DMS79 (cell line): ENCODE measurements at regions not wholly inside any gene's neighbourhood (a gene's known extent, or its start where the extent isn't known, plus 50 kb on each side); places are given as distances from the start of the nearest gene placed in this dataset.

Experiments used
- DNase-seq: peaks from one replicate; lab custom pipeline; 2025; lab: John Stamatoyannopoulos, UW

DNA sequence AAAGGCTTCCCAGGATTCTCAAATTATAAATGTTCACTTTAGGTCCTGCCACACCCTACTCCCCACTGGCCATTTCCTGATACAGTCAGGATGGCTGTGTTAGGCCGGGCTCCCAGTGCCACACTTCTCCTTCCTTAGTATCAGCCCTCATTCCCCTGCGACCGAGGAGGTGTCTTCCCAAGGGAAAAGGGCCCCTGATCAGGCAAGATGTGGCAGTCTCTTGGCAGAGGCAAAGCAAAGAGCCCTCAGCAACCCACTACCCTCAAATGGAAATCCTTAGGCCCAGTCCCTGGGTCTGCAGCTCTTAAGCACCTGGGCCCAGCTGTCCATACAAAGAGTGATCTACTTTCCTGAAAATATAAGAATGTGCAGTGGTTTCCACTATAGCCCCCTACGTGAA, 96.5 kb upstream of the VASH1 start:
- DNase-seq: no peak

DNA sequence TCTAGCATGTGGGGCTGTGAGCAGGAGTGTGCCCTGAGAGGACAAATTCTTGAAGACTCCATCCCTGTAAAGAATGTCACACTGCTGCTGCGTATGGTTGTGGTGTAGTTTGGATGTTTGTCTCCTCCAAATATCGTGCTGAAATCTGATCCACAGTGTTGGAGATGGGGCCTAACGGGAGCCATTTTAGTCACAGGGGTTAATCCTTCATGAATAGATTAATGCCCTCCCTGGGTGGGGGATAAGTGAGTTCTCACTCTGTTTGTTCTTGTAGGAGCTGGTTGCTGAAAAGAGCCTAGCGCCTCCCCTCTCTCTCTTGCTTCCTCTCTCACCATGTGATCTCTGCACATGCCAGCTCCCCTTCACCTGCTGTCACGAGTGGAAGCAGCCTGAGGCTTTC, 94.5 kb upstream of the VASH1 start:
- DNase-seq: no peak

DNA sequence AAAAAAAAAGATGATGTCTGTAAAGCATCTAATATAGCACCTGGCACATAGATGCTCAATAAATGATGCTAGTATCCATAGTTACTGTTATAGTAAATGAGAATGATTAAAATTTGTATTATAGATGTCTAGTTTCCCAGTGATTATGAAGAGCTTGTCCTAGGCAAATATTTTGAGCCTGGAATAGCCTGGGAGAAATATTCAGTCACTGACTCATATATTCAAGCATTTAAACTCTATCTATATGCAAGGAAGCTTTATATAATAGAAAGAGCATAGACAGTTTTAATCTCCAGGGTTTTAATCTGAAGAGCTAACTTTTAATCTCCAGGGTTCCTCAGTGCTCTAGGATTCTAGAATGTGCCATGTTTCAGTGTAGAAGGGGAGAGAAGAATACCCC, 91.5 kb upstream of the VASH1 start:
- no peak for DNase-seq

DNA sequence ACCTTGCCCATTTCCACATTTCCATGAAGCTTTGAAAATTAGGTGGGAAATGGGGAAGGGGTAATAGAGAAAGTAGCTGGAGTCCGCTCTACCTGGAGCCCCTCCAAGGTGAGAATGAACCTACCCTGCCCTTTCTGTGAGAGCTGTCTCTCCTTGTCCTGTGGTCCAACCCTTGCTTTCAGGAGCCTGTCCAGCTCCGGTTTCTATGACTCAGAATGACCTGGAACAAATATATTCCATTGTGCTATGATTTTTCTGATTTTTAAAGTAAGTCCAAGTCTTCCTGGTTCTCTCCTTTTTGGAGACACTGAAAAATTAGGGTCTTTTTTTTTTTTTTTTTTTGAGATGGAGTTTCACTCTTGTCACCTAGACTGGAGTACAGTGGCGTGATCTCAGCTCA, 89.1 kb upstream of the VASH1 start:
- no peak for DNase-seq

DNA sequence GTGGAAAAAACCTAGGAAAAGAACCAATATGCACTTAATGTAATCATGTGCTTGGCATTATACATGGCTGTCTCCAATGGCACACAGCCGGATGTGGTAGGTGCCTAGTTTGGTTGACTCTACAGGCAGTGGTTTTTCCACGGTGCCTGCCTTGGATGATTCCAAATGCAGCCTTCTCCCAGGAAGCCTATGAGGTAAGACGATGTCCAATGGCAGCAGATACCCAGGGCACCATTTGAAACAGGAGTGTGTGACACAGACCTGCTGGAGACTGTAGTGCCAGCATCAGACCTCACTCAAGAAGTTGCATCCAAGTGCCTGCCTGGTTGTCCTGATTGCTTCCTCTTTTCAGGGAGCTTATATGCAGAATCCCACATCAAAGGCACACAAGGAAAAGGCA, 88.0 kb upstream of the VASH1 start:
- DNase-seq: no peak

DNA sequence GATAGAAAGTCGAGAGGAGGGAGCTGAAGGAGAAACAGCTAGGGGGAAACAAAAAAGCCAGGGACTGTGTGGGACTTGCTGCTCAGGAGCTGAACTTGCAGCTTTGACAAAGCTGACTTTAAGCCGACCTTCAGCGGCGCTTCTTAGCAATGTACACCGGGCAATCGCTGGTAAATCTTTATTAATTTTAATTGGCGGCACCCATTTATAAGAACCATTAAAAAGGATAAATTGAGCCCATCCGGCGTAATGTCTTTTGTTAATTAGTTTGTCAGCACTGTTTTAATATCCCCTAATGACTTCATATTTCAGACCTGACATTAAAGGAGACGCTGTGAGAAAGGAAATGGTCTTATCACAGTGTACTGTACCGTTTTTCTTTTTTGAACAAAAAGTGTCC, 86.2 kb upstream of the VASH1 start:
- DNase-seq: no peak

DNA sequence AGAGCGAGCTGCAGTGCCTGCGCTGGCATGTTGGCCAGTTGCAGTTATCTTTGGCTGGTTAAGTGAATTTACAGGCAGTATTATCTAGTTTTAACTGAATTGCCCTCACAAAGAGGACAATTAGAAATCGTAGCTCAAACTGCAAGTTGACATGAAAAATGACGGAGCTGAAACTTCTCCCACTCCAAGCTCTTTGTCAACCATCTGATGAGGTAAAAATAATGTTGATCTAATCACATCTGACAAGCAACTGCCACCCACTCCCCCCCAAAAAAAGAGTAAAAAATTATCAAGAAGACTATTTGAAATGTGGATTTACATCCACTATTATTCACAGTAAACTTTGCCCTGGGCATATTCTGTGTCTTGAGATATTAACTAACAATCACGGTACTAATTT, 84.7 kb upstream of the VASH1 start:
- no peak for DNase-seq

DNA sequence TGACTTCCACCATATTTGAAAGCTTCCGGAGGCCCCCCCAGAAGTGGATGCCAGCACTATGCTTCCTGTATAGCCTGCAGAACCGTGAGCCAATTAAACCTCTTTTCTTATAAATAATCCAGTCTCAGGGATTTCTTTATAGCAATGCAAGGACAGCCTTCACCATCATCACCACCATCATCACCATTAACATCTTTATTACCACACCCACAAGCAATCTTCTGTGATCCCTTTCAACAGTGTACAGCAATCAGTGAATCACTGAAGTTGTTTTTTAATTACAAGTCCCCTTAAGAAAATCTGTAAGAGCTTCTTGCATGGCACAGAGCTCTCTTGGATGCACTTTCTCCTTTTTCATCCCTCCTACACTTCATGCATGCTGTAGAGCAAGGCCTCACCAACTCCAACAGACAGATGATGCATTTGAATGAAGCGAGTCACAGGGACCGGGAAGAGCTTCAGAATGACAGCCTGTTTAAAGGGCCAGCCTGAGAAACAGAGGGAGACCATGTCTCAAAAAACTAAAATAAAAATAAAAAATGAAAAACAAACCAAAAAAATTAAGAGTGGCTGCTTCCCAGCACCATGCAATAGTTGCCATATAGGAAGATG, 83.6 kb upstream of the VASH1 start:
- no peak for DNase-seq

DNA sequence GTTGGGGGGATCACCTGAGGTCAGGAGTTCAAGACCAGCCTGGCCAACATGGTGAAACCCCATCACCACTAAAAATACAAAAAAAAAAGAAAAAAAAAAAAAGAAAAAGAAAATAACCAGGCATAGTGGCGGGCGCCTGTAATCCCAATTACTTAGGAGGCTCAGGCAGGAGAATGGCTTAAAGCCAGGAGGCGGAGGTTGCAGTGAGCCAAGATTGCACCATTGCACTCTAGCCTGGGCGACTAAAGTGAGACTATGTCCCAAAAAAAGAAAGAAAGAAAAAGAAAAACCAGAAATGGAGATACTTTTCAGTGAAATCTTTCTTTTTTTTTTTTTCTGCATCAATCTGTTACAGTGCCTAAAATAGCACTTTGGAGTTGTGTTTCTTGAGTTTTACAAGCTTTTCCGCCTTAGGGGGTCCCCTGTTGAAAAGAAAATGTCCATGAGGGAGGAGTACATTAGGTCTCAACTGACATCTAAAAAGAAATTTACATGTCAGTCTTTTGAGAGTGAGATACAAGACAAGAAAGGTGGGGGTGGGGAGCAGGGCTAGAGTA, 82.9 kb upstream of the VASH1 start:
- DNase-seq: no peak

DNA sequence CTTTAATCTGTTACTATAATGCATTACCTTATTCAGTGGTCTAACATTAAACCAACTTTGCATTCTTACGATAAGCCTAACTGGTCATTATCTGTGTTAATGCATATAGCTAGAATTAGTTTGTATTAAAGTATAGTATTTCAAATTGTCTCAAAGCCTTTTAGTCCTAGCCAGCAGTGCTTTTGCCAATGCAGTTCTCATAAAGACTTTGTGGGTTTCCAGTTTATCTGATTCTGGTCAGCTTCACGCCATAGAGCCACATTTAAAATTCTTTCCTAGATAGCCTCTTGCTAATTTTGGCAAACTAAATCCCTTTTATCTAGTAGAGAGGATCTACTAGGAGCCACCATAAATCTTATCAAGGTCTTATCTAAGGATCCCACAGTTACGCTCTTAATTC, 78.9 kb upstream of the VASH1 start:
- no peak for DNase-seq

DNA sequence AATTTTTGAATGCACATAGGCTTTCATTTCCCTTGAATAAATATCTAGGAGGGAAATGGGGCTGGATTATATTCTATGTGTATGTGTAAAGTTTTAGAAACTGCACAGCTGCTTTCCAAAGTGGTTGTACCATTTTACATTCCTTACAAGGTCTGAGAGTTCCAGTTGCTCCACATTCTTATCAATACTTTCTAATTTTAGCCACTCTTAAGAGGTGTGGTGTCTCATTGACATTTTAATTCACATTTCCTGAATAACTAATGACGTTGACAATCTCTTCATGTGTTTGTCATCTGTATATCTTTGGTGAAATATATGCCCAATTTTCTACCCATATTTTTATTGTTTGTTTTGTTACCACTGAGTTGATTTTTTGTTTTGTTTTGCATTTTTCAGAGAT, 74.6 kb upstream of the VASH1 start:
- no peak for DNase-seq

DNA sequence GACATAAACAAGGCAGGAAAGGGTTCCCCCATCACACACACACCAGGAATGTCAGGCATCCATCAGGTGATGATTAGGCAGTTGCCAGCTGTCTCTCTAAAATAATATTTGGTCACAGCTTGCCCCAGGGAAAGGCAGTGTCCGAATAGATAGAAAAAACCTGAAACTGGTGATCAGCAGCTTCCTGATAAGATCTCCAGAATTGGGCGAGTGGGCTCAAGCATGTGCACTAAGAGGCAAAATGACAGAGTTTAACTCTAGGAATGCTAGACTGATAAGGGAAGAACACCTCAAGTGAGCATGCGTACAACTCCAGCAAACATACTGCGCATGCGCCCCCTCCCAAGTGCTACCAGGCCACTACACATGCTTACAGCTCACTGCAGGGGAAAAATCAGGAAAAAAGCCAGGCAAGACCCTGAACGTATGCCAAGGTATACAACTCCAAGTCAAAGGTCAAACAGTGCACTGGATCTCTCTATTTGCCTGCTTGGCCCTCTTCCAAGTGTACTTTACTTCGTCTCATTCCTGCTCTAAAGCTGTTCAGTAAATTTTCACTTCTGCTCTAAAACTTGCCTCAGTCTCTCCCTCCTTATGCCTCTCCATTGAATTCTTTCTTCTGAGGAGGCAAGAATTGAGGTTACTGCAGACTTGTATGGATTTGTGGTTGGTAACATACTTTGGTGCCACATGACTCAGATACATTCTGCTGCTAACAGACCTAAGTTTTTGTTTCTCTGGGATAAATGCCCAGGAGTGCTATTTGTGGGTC, 73.5 kb upstream of the VASH1 start:
- no peak for DNase-seq

DNA sequence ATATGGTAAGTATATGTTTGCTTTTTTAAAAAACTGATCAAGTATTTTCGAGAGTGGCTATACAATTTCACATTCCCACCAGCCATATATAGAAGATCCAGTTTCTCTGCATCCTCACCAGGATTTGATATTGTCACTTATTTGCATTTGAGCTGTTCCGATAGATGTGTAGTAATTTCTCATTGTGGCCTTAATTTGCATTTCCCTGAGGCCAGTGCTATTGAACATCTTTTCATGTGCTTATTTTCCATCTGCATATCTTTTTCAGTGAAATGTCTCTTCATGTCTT, 72.9 kb upstream of the VASH1 start:
- no peak for DNase-seq

DNA sequence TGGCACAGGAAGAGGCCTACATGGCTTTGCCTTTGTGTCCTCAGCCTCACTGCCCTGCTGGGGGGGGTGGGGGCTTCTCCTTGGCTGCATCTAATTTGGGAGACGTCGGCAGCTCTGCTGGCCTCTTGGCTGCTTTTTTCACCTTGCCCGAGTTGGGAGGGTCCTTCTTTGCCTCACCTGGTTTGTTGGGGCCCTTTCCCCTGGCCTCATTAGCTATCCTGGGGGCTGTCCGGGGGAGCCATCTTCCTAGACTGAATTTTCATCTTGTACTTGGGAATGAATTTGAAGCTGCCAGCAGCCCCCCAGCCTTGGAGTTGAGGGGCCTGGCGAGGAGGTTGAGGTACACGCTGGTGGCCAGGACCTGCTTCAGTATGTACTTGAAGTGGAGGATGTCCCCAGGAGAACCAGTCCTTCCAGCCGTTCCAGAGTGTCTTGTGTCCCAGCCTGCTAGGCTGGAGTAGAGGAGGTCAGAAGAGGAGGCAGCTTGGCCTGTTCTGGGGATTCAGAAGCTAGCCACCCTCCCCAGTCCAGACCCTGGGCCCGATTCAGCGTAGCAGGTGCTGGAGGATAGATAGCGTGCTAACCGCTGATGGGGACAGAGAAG, 70.7 kb upstream of the VASH1 start:
- DNase-seq: no peak

DNA sequence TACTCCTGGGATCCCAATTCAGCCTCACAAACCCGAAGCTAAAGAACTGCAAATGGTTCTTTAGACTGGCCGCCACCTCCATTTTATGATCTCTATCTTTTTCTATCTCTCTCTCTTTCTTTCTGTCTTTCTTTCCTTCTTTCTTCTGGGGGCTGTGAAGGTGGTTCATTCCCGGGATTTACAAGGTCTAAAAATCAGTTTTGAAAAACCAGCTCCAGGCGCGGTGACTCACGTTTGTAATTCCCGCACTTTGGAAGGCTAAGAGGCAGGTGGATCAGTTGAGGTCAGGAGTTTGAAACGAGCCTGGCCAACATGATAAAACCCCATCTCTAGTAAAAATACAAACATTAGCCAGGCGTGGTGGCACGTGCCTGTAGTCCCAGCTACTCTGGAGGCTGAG, 67.2 kb upstream of the VASH1 start:
- DNase-seq: no peak

DNA sequence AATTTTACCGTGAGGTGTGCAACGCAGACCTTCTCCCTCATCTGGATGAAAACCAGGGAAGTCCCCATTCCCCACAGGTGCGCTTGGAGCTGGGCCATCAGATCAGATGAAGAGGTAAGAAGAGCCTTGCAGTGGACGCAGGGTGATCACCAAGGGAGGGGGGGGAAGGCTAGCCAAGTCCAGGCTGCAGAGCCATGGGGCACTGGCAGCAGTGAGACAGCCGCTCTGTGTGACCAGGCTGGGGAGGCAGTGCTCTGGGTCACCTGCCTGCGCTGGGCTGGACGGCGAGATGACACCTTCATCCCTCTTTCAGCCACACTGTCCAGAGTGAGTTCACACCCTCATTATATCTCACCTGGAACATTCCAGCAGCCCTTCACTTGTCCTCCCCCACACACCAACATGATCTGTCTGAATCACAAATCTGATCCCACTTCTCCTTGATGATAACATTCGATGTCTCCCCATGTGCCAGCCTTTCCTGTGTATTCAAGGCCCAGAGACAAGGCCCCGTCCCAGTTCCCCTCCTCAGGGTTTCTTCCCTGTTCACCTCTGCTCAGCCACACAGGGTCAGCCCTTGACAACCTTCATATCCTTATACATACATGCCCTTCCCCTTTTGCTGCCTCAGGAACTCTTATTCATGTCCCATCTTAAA, 65.9 kb upstream of the VASH1 start:
- DNase-seq: no peak

DNA sequence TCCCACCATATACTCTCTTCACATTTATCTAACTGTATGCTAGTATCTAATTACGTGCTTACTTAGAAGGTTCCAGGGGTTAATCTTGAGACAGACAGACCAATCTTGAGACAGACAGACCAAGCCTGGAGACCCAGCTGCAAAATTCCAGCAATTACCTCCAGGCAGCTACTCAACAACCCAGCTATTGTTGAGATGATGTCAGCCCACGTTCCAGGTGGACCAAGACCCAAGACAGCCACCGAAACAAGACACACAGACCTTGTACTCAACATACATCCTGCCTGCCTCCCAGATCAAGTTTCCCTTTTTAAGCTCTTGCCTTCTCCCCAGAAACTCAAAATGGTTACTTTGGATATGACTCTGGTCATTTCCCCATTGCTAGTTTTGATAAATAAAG, 64.9 kb upstream of the VASH1 start:
- DNase-seq: no peak

DNA sequence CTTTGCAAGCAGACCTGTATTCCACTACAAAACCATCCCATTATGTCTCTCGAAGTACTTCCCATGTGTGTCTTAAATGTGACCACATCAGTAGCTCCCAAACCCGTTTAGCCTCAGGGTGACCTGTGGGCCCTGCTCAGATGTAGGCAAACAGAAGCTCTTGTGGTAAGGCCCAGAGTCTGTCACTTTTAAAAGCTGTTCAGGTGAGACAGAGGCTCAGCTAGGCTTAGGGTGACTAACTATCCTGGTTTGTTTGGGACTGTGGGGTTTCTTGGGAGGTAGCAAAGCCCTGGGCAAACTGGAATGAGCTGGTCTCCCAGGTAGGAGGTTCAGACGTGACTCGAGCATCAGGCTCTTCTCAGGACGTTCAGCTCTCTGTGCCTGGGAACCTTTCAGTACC, 64.5 kb upstream of the VASH1 start:
- no peak for DNase-seq

DNA sequence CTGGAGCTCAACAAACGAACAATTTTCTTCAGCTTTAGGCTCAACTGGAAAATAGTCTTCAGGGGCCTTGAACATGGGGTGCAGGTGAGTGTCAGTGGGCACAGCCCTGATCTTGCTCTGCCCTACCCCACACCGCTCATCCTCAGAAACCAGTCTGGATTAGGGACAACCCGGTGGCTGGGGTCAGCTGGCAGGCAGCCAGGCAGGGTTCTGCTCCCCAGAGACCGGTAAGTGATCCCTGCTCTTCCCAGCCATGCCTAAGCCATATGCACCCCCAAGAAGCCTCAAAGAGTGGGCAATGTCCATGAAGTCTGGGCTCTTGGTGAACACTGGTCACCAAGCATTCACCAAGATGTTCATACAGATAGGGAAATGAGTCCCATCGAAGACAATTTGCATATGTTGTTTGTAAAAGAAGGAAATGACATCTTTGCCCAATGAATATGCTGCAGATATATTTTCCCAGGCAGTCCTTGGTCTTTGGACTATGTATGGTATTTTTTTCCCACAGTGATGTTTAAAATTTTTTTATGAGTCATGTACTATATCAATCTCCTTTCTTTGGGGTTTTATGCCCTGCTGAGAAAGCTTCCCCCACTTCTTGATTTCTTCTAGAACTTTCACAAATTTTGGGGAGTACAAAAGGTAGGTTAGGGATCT, 63.9 kb upstream of the VASH1 start:
- DNase-seq: no peak

DNA sequence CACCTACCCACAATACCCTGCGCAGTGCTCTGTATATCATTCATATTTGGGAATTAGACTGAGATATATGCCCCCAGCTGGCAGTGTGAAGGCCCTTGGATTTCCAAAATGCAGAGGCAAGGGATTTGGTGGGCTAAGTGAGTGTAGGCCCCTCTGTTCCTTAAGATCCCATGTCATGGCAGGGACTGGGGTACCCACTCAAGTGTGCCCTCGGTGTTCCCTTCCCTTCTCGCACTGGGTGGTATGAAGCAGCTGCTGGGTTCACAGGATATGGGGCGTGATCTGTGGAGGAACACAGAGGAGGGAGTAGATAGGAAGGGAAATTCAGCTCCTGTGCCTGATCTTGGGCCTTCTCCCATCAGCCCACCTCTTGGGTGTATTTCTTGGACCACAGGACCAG, 63.1 kb upstream of the VASH1 start:
- no peak for DNase-seq

DNA sequence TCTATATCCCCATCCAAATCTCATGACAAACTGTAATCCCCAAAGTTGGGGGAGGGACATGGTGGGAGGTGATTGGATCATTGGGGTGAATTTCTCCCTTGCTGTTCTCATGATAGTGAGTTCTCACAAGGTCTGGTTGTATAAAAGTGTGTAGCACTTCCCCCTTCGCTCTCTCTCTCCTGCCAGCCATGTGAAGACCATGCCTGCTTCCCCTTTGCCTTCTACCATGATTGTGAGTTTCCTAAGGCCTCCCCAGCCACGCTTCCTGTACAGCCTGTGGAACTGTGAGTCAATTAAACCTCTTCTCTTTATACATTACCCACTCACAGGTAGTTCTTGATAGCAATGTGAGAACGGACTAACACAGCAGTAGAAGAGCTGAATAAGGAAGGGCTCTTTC, 62.6 kb upstream of the VASH1 start:
- no peak for DNase-seq

DNA sequence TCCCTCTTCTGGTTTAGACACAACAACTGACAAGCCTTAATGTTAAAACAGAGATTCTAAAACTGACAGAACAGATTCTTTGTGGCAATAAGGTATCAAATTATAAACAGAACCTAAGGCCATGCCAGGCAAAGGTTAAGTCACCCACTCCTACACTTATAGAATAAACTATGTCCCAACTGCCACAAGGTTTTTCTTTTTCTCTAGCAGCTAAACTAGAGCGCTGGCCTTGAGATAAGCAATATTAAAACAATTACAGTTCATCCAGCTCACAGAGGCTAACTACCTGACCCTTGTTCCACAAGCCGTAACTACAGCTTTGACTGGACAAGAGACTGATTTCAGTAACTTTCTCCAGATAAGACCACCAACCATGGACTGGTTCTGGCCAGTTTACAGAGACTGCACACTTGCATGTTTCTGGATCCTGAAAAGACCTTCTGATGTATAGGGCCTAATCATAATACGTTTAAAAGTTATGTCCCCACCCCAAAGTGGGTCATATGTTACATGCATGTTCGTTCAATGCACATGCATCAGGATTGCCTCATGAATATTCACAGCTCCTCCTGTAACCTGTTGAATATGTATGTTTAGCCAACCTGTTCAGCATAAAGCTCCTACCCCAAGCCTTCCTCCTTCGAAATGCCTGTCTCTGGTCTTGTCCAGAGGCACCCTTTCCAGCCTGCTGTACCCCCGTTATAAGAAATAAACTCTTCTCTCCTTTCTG, 61.9 kb upstream of the VASH1 start:
- DNase-seq: no peak
